NCI-H1092 treated with DMSO at 0.1 percent for 48 hours (cell line): ENCODE measurements at regions not wholly inside any gene's neighbourhood (a gene's known extent, or its start where the extent isn't known, plus 50 kb on each side); places are given as distances from the start of the nearest gene placed in this dataset.
"Not testable (repeated sequence)": the region's sequence is repeated elsewhere in the genome, so short reads cannot be mapped to it uniquely, and the experiment has no call there.

Experiments used
- DNase-seq: peaks from one replicate; lab custom pipeline; 2025; lab: John Stamatoyannopoulos, UW

- DNase-seq: no peak
Observed at GRCh38 chr3:95654570-95655362, 1159.6 kb upstream of the EPHA6 start.

- no peak for DNase-seq
Observed at GRCh38 chr3:95655363-95655986, 1158.9 kb upstream of the EPHA6 start.

- no peak for DNase-seq
Observed at GRCh38 chr3:95670765-95671164, 1143.6 kb upstream of the EPHA6 start.

GRCh38 chr3:95673215-95673614 is 1141.2 kb upstream of the EPHA6 start:
- no peak for DNase-seq

GRCh38 chr3:95705786-95706418 is 1108.5 kb upstream of the EPHA6 start:
- no peak for DNase-seq

GRCh38 chr3:95707268-95707667 is 1107.1 kb upstream of the EPHA6 start:
- no peak for DNase-seq

GRCh38 chr3:95710684-95711083 is 1103.7 kb upstream of the EPHA6 start:
- DNase-seq: no peak

- no peak for DNase-seq
Observed at GRCh38 chr3:95711789-95712188, 1102.6 kb upstream of the EPHA6 start.

- DNase-seq: no peak
Observed at GRCh38 chr3:95715128-95715527, 1099.3 kb upstream of the EPHA6 start.

- DNase-seq: no peak
Observed at GRCh38 chr3:95717048-95717447, 1097.3 kb upstream of the EPHA6 start.

- no peak for DNase-seq
Observed at GRCh38 chr3:95718168-95718567, 1096.2 kb upstream of the EPHA6 start.

GRCh38 chr3:95719481-95719880 is 1094.9 kb upstream of the EPHA6 start:
- DNase-seq: no peak

GRCh38 chr3:95721938-95722337 is 1092.5 kb upstream of the EPHA6 start:
- no peak for DNase-seq

- no peak for DNase-seq
Observed at GRCh38 chr3:95725770-95726169, 1088.6 kb upstream of the EPHA6 start.

- DNase-seq: no peak
Observed at GRCh38 chr3:95731753-95732152, 1082.6 kb upstream of the EPHA6 start.

- DNase-seq: no peak
Observed at GRCh38 chr3:95733336-95733735, 1081.1 kb upstream of the EPHA6 start.

GRCh38 chr3:95738045-95738444 is 1076.3 kb upstream of the EPHA6 start:
- no peak for DNase-seq

- not testable (repeated sequence) for DNase-seq
Observed at GRCh38 chr3:95744896-95745295, 1069.5 kb upstream of the EPHA6 start.

- DNase-seq: no peak
Observed at GRCh38 chr3:95750097-95750496, 1064.3 kb upstream of the EPHA6 start.

GRCh38 chr3:95751509-95751908 is 1062.9 kb upstream of the EPHA6 start:
- DNase-seq: no peak

- no peak for DNase-seq
Observed at GRCh38 chr3:95752199-95752598, 1062.2 kb upstream of the EPHA6 start.

- DNase-seq: no peak
Observed at GRCh38 chr3:95758707-95759106, 1055.7 kb upstream of the EPHA6 start.

GRCh38 chr3:95759614-95760301 is 1054.6 kb upstream of the EPHA6 start:
- no peak for DNase-seq
